ENCODE measurements at regions not wholly inside any gene's neighbourhood (a gene's known extent, or its start where the extent isn't known, plus 50 kb on each side); places are given as distances from the start of the nearest gene placed in this dataset.

- TF ChIP-seq POLR2AphosphoS5 (IDR thresholded peaks at IDR 0.05) (no peak), CTCF (IDR thresholded peaks at IDR 0.05) (no peak), POLR2A (IDR thresholded peaks at IDR 0.05) (no peak), EP300 (IDR thresholded peaks at IDR 0.05) (no peak)
Measured at GRCh38 chr14:93847473-93847872, 59.2 kb upstream of the PRIMA1 start.

Measured in gastroesophageal sphincter (tissue), 3 donors.